HCT116 (cell line): ENCODE measurements at regions not wholly inside any gene's neighbourhood (a gene's known extent, or its start where the extent isn't known, plus 50 kb on each side); places are given as distances from the start of the nearest gene placed in this dataset.

ENCODE experiments used
- ATAC-seq: fragments of 200-7000 bp; cut with Tn5 transposase; 2 replicates; pipeline ENCODE4 v1.9.1; 2020; ENCODE audit warnings: mild to moderate bottlenecking, moderate library complexity
- BruUV-seq: library from RNA; stranded (reverse); fragments of 400-500 nt; replicated peaks from 2 replicates; lab custom pipeline; 2021; lab: Mats Ljungman, UMichigan
- CTCF ChIA-PET: fragments of 300-600 bp; sonication (Branson Sonifier 250); formaldehyde crosslinking; loops from one replicate; lab custom pipeline; 2021; ENCODE audit warnings: antibody characterized with exemption; lab: Charles Lee
- POLR2A ChIA-PET: fragments of 300-600, 350-600 bp; sonication (Branson Sonifier 250); formaldehyde crosslinking; loops from one replicate; lab custom pipeline; 2021; ENCODE audit warnings: antibody characterized with exemption; lab: Charles Lee
- RAD21 ChIA-PET, 2 experiments: fragments of 300-600 bp; sonication (Branson Sonifier 250); formaldehyde crosslinking; loops; one replicate each; lab custom pipeline; 2023; ENCODE audit warnings: low total read pairs in 2 of 2; ENCODE audit not compliant: uncharacterized antibody in 2 of 2, unreplicated experiment in 2 of 2, low non-redundant PET in 1 of 2; lab: Charles Lee
- DNase-seq: peaks from one replicate; pipeline ENCODE4 v3.0.0-alpha.2; 2010; ENCODE audit warnings: low read depth, low spot score
- H2AFZ ChIP-seq: fragments of 200-600 bp; shearing (Covaris generic), sonication (generic); 2 replicates; pipeline ENCODE4 v1.6.1; 2017; ENCODE audit warnings: low read depth, mixed run types, mixed read lengths, antibody characterized with exemption, low read length; ENCODE audit not compliant: poor library complexity, severe bottlenecking
- H3K27ac ChIP-seq: 2 replicates; pipeline ENCODE4 v1.5.1; 2012; ENCODE audit warnings: low read depth, low read length
- H3K27me3 ChIP-seq: fragments of 200-600 bp; sonication (generic); 2 replicates; pipeline ENCODE4 v1.6.1; 2016; ENCODE audit warnings: mixed run types, low read length, mixed read lengths; ENCODE audit not compliant: insufficient read depth
- H3K36me3 ChIP-seq, 2 experiments: fragments of 200-500 bp in 1 of 2; fragments of 200-600 bp in 1 of 2; sonication (Bioruptor generic) in 1 of 2; sonication (generic) in 1 of 2; 2 replicates each; pipeline versions ENCODE4 v1.5.1 to v1.6.1; 2014 to 2016; ENCODE audit warnings: low read length in 2 of 2, inconsistent platforms in 1 of 2, mixed read lengths in 1 of 2, mixed run types in 1 of 2; ENCODE audit not compliant: insufficient read depth in 2 of 2, control insufficient read depth in 1 of 2
- H3K4me1 ChIP-seq, 2 experiments: fragments of 200-600 bp in 1 of 2; sonication (generic) in 1 of 2; 2 replicates each; pipeline versions ENCODE4 v1.5.1 to v1.6.1; 2012 to 2017; ENCODE audit warnings: low read length in 2 of 2, inconsistent platforms in 1 of 2, mild to moderate bottlenecking in 1 of 2, mixed read lengths in 1 of 2, mixed run types in 1 of 2, moderate library complexity in 1 of 2; ENCODE audit not compliant: insufficient read depth in 2 of 2, control insufficient read depth in 1 of 2
- H3K4me2 ChIP-seq: fragments of 200-600 bp; sonication (generic); 2 replicates; pipeline ENCODE4 v1.6.1; 2017; ENCODE audit warnings: mixed run types, low read length, mixed read lengths
- H3K4me3 ChIP-seq, 2 experiments: fragments of 200-600 bp in 1 of 2; sonication (generic) in 1 of 2; replicated peaks in 1 of 2; 2 replicates each; pipeline ENCODE4 v1.5.1; 2011 to 2016; ENCODE audit warnings: low read length in 2 of 2, control low read depth in 1 of 2, low read depth in 1 of 2, mild to moderate bottlenecking in 1 of 2, mixed read lengths in 1 of 2, mixed run types in 1 of 2
- H3K79me2 ChIP-seq: fragments of 200-600 bp; sonication (generic); 2 replicates; pipeline ENCODE4 v1.6.1; 2017; ENCODE audit warnings: mild to moderate bottlenecking, mixed run types, low read length, moderate library complexity, mixed read lengths; ENCODE audit not compliant: insufficient read depth
- H3K9ac ChIP-seq: fragments of 200-600 bp; sonication (generic); 2 replicates; pipeline ENCODE4 v1.6.1; 2016; ENCODE audit warnings: low read length, mixed read lengths
- H3K9me2 ChIP-seq: fragments of 200-600 bp; sonication (generic), shearing (Covaris generic); 2 replicates; pipeline ENCODE4 v1.6.1; 2017; ENCODE audit warnings: mixed run types, mild to moderate bottlenecking, moderate library complexity; ENCODE audit not compliant: insufficient read depth
- H3K9me3 ChIP-seq, 2 experiments: fragments of 200-500 bp in 1 of 2; fragments of 200-600 bp in 1 of 2; sonication (Bioruptor generic) in 1 of 2; sonication (generic) in 1 of 2; 2 replicates each; pipeline ENCODE4 v1.6.1; 2014 to 2017; ENCODE audit warnings: low read length in 2 of 2, mixed read lengths in 2 of 2, inconsistent platforms in 1 of 2, low read depth in 1 of 2, mild to moderate bottlenecking in 1 of 2, mixed run types in 1 of 2, moderate library complexity in 1 of 2; ENCODE audit not compliant: control insufficient read depth in 1 of 2, insufficient read depth in 1 of 2
- H4K20me1 ChIP-seq: fragments of 200-600 bp; sonication (generic), shearing (Covaris generic); 2 replicates; pipeline ENCODE4 v1.6.1; 2017; ENCODE audit warnings: mixed run types, mild to moderate bottlenecking, moderate library complexity; ENCODE audit not compliant: insufficient read depth
- EGR1 ChIP-seq: IDR thresholded peaks from 2 replicates; pipeline ENCODE4 v1.6.1; 2012; ENCODE audit warnings: low read depth
- EZH2 ChIP-seq: fragments of 200-600 bp; sonication (generic); IDR thresholded peaks from 2 replicates; pipeline ENCODE4 v1.6.1; 2017; ENCODE audit warnings: antibody characterized with exemption, mixed run types
- EZH2phosphoT487 ChIP-seq: fragments of 200-600 bp; IDR thresholded peaks from 2 replicates; pipeline ENCODE4 v1.6.1; 2018; ENCODE audit warnings: antibody characterized with exemption, borderline replicate concordance
- FOSL1 ChIP-seq: IDR thresholded peaks from 2 replicates; pipeline ENCODE4 v1.6.1; 2012; ENCODE audit warnings: low read depth
- TCF7L2 ChIP-seq: IDR thresholded peaks from 2 replicates; pipeline ENCODE4 v1.7.0; 2011; ENCODE audit warnings: borderline replicate concordance, inconsistent platforms; ENCODE audit not compliant: insufficient read depth, insufficient read length; ENCODE audit errors: extremely low read depth
- intact Hi-C: fragments of 100-400 bp; cut with micrococcal nuclease; formaldehyde crosslinking; loops from 2 replicates; pipeline ENCODE4 v1.10.0; 2022
- TF ChIP-seq, protein P1 (sequence below), 3 experiments: fragments of 200-600 bp in 1 of 3; sonication (generic) in 1 of 3; IDR thresholded peaks in 2 of 3; conservative IDR thresholded peaks in 1 of 3; 2 replicates each; pipeline ENCODE4 v1.5.1; 2012 to 2017; ENCODE audit warnings: low read depth in 2 of 3, low read length in 2 of 3, antibody characterized with exemption in 1 of 3, borderline replicate concordance in 1 of 3, control low read depth in 1 of 3, mild to moderate bottlenecking in 1 of 3, mixed read lengths in 1 of 3, mixed run types in 1 of 3, moderate library complexity in 1 of 3; ENCODE audit not compliant: insufficient read depth in 1 of 3
- TF ChIP-seq, protein P2 (sequence below): IDR thresholded peaks from 2 replicates; pipeline ENCODE4 v1.6.1; 2012
- TF ChIP-seq, protein P3 (sequence below): IDR thresholded peaks from 2 replicates; pipeline ENCODE4 v1.6.1; 2012; ENCODE audit warnings: low read depth
- TF ChIP-seq, protein P4 (sequence below): IDR thresholded peaks from 2 replicates; pipeline ENCODE4 v1.6.1; 2011; ENCODE audit warnings: mild to moderate bottlenecking, low read length, moderate library complexity; ENCODE audit not compliant: insufficient replicate concordance; ENCODE audit errors: extremely low read depth

DNA sequence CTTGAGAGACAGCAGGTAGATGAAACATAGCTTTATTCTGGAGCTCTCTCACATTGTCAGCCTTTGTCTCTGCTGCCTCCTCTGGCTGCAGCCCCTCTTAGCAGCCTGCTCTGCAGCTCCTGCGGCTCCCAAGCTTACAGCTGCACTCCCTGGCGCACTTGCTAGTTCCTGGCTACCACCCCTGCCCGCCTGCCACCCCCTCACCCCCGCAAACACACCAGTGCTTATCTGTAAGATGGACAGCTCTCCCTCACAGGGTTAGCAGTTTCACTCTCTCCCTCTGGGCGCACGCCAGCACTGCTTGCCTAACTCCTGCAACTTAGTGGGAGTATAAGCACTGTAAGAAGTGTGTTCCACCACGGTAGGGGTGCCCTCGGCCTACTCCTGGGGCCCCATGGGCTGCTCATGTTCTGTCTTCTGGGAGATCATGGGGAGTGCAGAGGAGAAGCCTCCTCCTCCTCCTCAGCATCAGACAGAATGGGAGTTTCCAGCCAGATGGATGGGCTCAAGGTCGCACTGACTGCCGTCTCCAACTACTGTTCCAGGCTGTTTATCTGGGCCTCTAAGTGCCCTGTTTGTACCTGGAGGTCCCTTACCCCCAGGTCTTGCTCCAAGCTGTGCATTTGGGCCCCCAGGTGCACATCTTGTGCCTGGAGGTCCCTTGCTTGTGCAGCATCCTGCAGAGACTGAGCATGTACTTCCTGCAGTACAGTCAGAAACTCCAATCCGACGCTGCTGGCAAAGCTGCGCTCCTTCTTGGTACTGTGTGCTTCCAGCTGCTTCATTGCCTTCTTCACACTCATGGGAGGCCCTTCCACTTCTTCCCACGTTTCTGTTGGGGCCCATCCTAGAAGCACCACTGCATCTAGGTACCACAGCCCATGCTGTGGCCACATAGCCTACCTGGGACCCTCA, 1388.1 kb downstream of the AMY1C start (continued):
- TF ChIP-seq, protein P1, sequence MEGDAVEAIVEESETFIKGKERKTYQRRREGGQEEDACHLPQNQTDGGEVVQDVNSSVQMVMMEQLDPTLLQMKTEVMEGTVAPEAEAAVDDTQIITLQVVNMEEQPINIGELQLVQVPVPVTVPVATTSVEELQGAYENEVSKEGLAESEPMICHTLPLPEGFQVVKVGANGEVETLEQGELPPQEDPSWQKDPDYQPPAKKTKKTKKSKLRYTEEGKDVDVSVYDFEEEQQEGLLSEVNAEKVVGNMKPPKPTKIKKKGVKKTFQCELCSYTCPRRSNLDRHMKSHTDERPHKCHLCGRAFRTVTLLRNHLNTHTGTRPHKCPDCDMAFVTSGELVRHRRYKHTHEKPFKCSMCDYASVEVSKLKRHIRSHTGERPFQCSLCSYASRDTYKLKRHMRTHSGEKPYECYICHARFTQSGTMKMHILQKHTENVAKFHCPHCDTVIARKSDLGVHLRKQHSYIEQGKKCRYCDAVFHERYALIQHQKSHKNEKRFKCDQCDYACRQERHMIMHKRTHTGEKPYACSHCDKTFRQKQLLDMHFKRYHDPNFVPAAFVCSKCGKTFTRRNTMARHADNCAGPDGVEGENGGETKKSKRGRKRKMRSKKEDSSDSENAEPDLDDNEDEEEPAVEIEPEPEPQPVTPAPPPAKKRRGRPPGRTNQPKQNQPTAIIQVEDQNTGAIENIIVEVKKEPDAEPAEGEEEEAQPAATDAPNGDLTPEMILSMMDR (IDR thresholded peaks at IDR 0.05 in 2 of 3, conservative IDR thresholded peaks at IDR 0.05 in 1 of 3; ENCODE audit: borderline replicate concordance in 1 of 3, insufficient read depth in 1 of 3, low read depth in 2 of 3, low read length in 2 of 3), result no peak
- TF ChIP-seq, protein P2, sequence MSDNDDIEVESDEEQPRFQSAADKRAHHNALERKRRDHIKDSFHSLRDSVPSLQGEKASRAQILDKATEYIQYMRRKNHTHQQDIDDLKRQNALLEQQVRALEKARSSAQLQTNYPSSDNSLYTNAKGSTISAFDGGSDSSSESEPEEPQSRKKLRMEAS, result no peak
- TF ChIP-seq EGR1 (no peak), EZH2 (no peak)

DNA sequence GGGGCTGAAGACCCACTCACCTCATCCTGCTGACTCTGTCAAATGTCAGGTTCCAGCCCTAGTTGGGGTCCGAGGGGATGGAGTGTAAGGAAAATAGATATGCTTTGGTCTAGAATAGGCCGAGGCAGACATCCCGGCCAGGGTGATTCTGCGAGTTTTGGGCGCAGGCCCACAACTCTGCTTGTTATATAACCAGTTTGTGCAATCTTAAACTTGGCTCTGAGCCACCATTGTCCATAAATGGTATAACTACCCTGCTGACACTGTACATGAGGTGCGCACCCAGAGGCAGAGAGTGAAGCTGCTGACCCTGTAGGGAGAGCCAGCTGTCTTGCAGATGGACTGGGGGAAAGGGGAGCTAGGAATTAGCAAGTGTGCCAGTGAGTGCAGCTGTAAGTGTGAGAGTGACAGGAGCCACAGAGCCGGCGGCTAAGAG, 1388.8 kb downstream of the AMY1C start:
- H3K9me3 ChIP-seq, result peaks cover 0 to 4% of the 10 kb centered on the region in 2 experiments; a peak in 2 of 4 replicates
- H3K36me3 ChIP-seq, result no peaks in the 10 kb centered on the region
- ChIA-PET CTCF (no interaction called here), POLR2A (no interaction called here), RAD21 (no interaction called here)
- H3K27me3 ChIP-seq, result no peaks in the 10 kb centered on the region
- intact Hi-C loops, result no loop called here
- H3K9me2 ChIP-seq, result no peaks in the 10 kb centered on the region
- DNase-seq (no peak), ATAC-seq (no peak)
- H3K27ac ChIP-seq, result no peak overlapping the region
- no peak overlapping the region for H3K4me3 ChIP-seq
- no TSS peak for BruUV-seq
- TF ChIP-seq EZH2phosphoT487 (no peak), TCF7L2 (no peak), FOSL1 (no peak)
- TF ChIP-seq, protein P3, sequence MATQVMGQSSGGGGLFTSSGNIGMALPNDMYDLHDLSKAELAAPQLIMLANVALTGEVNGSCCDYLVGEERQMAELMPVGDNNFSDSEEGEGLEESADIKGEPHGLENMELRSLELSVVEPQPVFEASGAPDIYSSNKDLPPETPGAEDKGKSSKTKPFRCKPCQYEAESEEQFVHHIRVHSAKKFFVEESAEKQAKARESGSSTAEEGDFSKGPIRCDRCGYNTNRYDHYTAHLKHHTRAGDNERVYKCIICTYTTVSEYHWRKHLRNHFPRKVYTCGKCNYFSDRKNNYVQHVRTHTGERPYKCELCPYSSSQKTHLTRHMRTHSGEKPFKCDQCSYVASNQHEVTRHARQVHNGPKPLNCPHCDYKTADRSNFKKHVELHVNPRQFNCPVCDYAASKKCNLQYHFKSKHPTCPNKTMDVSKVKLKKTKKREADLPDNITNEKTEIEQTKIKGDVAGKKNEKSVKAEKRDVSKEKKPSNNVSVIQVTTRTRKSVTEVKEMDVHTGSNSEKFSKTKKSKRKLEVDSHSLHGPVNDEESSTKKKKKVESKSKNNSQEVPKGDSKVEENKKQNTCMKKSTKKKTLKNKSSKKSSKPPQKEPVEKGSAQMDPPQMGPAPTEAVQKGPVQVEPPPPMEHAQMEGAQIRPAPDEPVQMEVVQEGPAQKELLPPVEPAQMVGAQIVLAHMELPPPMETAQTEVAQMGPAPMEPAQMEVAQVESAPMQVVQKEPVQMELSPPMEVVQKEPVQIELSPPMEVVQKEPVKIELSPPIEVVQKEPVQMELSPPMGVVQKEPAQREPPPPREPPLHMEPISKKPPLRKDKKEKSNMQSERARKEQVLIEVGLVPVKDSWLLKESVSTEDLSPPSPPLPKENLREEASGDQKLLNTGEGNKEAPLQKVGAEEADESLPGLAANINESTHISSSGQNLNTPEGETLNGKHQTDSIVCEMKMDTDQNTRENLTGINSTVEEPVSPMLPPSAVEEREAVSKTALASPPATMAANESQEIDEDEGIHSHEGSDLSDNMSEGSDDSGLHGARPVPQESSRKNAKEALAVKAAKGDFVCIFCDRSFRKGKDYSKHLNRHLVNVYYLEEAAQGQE, result no peak
- TF ChIP-seq, protein P4, sequence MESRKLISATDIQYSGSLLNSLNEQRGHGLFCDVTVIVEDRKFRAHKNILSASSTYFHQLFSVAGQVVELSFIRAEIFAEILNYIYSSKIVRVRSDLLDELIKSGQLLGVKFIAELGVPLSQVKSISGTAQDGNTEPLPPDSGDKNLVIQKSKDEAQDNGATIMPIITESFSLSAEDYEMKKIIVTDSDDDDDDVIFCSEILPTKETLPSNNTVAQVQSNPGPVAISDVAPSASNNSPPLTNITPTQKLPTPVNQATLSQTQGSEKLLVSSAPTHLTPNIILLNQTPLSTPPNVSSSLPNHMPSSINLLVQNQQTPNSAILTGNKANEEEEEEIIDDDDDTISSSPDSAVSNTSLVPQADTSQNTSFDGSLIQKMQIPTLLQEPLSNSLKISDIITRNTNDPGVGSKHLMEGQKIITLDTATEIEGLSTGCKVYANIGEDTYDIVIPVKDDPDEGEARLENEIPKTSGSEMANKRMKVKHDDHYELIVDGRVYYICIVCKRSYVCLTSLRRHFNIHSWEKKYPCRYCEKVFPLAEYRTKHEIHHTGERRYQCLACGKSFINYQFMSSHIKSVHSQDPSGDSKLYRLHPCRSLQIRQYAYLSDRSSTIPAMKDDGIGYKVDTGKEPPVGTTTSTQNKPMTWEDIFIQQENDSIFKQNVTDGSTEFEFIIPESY, result no peak
- no peaks in the 10 kb centered on the region for H3K79me2 ChIP-seq
- H2AFZ ChIP-seq, result no peak overlapping the region
- no peak overlapping the region for H3K9ac ChIP-seq
- no peaks in the 10 kb centered on the region for H3K4me1 ChIP-seq
- no peaks in the 10 kb centered on the region for H4K20me1 ChIP-seq
- no peak overlapping the region for H3K4me2 ChIP-seq
